ENCODE measurements at regions not wholly inside any gene's neighbourhood (a gene's known extent, or its start where the extent isn't known, plus 50 kb on each side); places are given as distances from the start of the nearest gene placed in this dataset.
A peak's percentile ranks its signal among the peaks of the same experiment; 100 is the strongest.

DNA sequence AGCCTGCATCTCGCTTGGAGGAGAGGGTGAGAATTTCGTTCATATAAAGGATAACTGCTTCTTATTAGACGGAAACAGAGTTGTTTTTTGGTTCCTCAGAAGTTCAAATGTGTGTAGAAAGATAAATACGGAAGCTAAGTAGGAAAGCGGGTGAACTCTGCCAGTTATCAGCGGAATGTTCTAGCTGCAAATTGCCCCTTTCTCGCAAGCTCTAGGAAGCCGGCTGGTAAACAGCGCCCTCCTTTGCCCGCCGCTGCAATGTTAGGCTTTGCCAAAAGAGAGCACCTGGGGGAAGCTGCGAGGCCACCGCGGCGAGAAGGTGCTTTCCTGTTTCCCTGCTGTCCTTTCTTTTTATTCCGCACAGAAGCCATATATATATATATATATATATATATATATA, 67.0 kb downstream of the IGLL5 start:
- DNase-seq, result peak in 6 of 9 donors; percentile 12 to 31 (median 24)
- H3K4me3 ChIP-seq (ENCODE audit: low read length), result no peak overlapping the region
- CTCF ChIA-PET, result interaction anchor here (0.7 to 5.6 kb wide), 19 partner anchors 10 to 380 kb away, joined by 3 to 29 read pairs (median 4); no protein-coding TSS in a partner anchor
- no peaks in the 10 kb centered on the region for H3K36me3 Mint-ChIP-seq
- no peaks in the 10 kb centered on the region for H3K27me3 ChIP-seq (ENCODE audit: control insufficient read depth in 2 of 2, insufficient read depth in 2 of 2, low read length in 2 of 2)
- H3K27ac Mint-ChIP-seq, result no peak overlapping the region
- H3K4me1 ChIP-seq (ENCODE audit: control insufficient read depth in 2 of 2, insufficient read depth in 2 of 2, low read length in 2 of 2), result no peaks in the 10 kb centered on the region
- H3K9me3 ChIP-seq (ENCODE audit: control insufficient read depth in 2 of 3, low read length in 3 of 3), result no peaks in the 10 kb centered on the region
- ATAC-seq, result peak; percentile 49
- H3K9me3 Mint-ChIP-seq, result peaks cover 0 to 4% (median 0%) of the 10 kb centered on the region in 11 donors
- H3K36me3 ChIP-seq (ENCODE audit: control insufficient read depth in 2 of 3, insufficient read depth in 3 of 3, low read length in 3 of 3), result no peaks in the 10 kb centered on the region
- H3K4me1 Mint-ChIP-seq, result peaks cover 0 to 11% (median 5%) of the 10 kb centered on the region in 7 donors
- POLR2A ChIA-PET, result no interaction called here
- H3K4me3 Mint-ChIP-seq, result no peak overlapping the region
- intact Hi-C loops (cut with micrococcal nuclease), result loop anchor here (5.0 to 10.0 kb wide), 5 partner anchors 77 to 433 kb away; no protein-coding TSS in a partner anchor
- H3K27me3 Mint-ChIP-seq, result peaks cover 28 to 51% (median 34%) of the 10 kb centered on the region in 5 donors
- H3K27ac ChIP-seq (ENCODE audit: low read depth, low read length), result no peak overlapping the region

DNA sequence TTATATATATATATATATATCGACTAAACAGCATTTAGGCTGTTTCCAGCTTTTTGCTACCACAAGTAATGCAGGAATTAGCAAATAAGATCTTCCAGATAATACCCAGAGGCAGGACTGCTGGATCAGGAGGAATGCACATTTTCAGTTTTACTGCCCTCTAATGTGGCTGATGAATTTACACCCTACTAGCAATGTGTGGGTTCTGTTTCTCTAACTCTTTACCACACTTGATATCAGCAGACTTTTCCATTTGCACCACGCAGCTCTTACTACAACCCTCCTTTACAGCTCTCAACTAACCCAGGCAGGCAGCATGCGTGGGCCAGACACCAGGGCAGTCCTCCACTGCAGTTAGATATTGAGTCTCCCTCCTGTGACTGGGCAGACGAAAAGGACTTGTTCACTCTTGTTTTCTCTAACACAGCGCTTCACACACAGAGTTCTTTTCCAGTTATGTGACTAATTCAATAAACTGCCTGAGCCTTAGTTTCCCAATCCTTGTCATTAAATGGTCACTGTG, 67.7 kb downstream of the IGLL5 start:
- Mint-ChIP-seq H3K27me3 (peaks cover 28 to 47% (median 31%) of the 10 kb centered on the region in 5 donors), H3K27ac (no peak overlapping the region), H3K4me1 (peaks cover 0 to 11% (median 5%) of the 10 kb centered on the region in 7 donors), H3K9me3 (peaks cover 0 to 4% (median 0%) of the 10 kb centered on the region in 11 donors), H3K4me3 (no peak overlapping the region), H3K36me3 (no peaks in the 10 kb centered on the region)
- ChIA-PET CTCF (interaction anchor here (0.6 to 7.4 kb wide), 17 partner anchors 11 to 368 kb away, joined by 3 to 147 read pairs (median 4); no protein-coding TSS in a partner anchor), POLR2A (no interaction called here)
- Histone ChIP-seq H3K4me3 (ENCODE audit: low read length) (no peak overlapping the region), H3K4me1 (ENCODE audit: control insufficient read depth in 2 of 2, insufficient read depth in 2 of 2, low read length in 2 of 2) (no peaks in the 10 kb centered on the region), H3K9me3 (ENCODE audit: control insufficient read depth in 2 of 3, low read length in 3 of 3) (no peaks in the 10 kb centered on the region), H3K27ac (ENCODE audit: low read depth, low read length) (no peak overlapping the region), H3K36me3 (ENCODE audit: control insufficient read depth in 2 of 3, insufficient read depth in 3 of 3, low read length in 3 of 3) (no peaks in the 10 kb centered on the region), H3K27me3 (ENCODE audit: control insufficient read depth in 2 of 2, insufficient read depth in 2 of 2, low read length in 2 of 2) (no peaks in the 10 kb centered on the region)
- intact Hi-C loops (cut with micrococcal nuclease), result loop anchor here (5.0 to 10.0 kb wide), 5 partner anchors 78 to 432 kb away; no protein-coding TSS in a partner anchor
- ATAC-seq (no peak), DNase-seq (no peak)

DNA sequence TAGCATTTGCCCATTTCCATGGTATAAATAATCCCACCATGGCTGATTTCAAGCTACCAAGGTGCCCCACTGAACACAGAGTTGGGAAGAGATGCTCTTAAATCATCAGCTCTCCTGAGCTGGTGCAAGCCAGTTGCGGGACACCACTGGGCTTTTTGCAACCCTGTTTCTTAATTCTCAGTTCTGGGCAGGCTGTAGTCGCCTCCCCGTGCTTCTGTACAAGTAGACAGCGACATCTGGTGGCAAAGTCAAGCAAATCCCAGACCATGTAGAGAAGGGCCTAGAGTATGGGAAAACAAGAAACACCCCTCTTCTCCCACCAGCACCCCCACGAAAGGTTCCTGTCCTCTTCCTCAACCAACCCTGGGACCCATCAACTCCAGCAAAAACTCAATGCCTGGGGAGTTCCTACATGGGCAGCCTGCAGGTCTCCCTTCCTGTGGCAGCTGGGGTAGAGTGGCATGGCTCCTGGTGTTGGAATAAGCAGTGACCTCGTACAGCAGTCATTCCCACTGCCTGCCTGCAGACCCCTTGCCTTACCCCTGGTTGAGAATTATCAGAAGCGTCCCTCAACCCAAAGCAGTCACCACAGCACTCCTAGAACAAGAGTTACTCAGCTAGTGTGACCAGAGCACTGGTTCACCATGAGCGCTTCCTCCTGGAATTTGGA, 68.4 kb downstream of the IGLL5 start:
- Mint-ChIP-seq H3K27ac (no peak overlapping the region), H3K4me3 (no peak overlapping the region), H3K27me3 (peaks cover 27 to 47% (median 33%) of the 10 kb centered on the region in 5 donors), H3K9me3 (peaks cover 0 to 7% (median 1%) of the 10 kb centered on the region in 11 donors), H3K4me1 (peaks cover 0 to 11% (median 5%) of the 10 kb centered on the region in 7 donors), H3K36me3 (peaks cover 0 to 4% (median 0%) of the 10 kb centered on the region in 5 donors)
- intact Hi-C loops (cut with micrococcal nuclease), result loop anchor here (1.0 to 10.0 kb wide), 12 partner anchors 79 to 491 kb away; no protein-coding TSS in a partner anchor
- H3K4me1 ChIP-seq (ENCODE audit: control insufficient read depth in 2 of 2, insufficient read depth in 2 of 2, low read length in 2 of 2), result no peaks in the 10 kb centered on the region
- H3K27me3 ChIP-seq (ENCODE audit: control insufficient read depth in 2 of 2, insufficient read depth in 2 of 2, low read length in 2 of 2), result no peaks in the 10 kb centered on the region
- H3K27ac ChIP-seq (ENCODE audit: low read depth, low read length), result no peak overlapping the region
- peak; percentile 84 for ATAC-seq
- ChIA-PET CTCF (interaction anchor here (0.6 to 7.4 kb wide), 17 partner anchors 9 to 497 kb away, joined by 3 to 147 read pairs (median 4); no protein-coding TSS in a partner anchor), POLR2A (no interaction called here)
- peak in 8 of 9 donors; percentile 44 to 70 (median 65) for DNase-seq
- H3K36me3 ChIP-seq (ENCODE audit: control insufficient read depth in 2 of 3, insufficient read depth in 3 of 3, low read length in 3 of 3), result no peaks in the 10 kb centered on the region
- H3K4me3 ChIP-seq (ENCODE audit: low read length), result no peak overlapping the region
- no peaks in the 10 kb centered on the region for H3K9me3 ChIP-seq (ENCODE audit: control insufficient read depth in 2 of 3, low read length in 3 of 3)

DNA sequence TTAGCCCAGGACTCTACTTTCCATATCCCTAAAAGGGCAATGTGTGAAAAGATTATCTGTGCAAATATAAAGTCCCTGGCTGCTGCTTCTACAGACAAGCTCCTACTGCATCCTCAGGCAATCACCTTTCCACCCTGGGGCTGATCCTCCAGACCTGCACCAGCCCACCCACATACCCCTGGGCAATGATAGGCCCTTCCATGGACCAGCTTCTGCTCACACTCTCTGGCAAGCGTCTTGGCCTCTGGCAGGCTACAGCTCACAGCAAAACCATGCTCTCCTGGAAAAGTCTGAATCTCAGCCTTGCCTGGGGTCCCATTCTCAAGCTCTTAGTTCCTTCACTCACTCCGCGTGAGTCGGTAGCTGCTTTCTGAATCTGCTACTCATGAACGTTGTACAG, 69.5 kb downstream of the IGLL5 start:
- Histone ChIP-seq H3K27me3 (ENCODE audit: control insufficient read depth in 2 of 2, insufficient read depth in 2 of 2, low read length in 2 of 2) (no peaks in the 10 kb centered on the region), H3K36me3 (ENCODE audit: control insufficient read depth in 2 of 3, insufficient read depth in 3 of 3, low read length in 3 of 3) (no peaks in the 10 kb centered on the region), H3K27ac (ENCODE audit: low read depth, low read length) (no peak overlapping the region), H3K9me3 (ENCODE audit: control insufficient read depth in 2 of 3, low read length in 3 of 3) (no peaks in the 10 kb centered on the region), H3K4me3 (ENCODE audit: low read length) (no peak overlapping the region), H3K4me1 (ENCODE audit: control insufficient read depth in 2 of 2, insufficient read depth in 2 of 2, low read length in 2 of 2) (no peaks in the 10 kb centered on the region)
- DNase-seq (no peak), ATAC-seq (no peak)
- ChIA-PET POLR2A (no interaction called here), CTCF (interaction anchor here (0.6 to 7.4 kb wide), 21 partner anchors 10 to 429 kb away, joined by 3 to 147 read pairs (median 4); no protein-coding TSS in a partner anchor)
- peaks cover 0 to 11% (median 5%) of the 10 kb centered on the region in 7 donors for H3K4me1 Mint-ChIP-seq
- H3K27me3 Mint-ChIP-seq, result peaks cover 22 to 52% (median 33%) of the 10 kb centered on the region in 5 donors
- H3K36me3 Mint-ChIP-seq, result peaks cover 0 to 8% (median 0%) of the 10 kb centered on the region in 5 donors
- no peak overlapping the region for H3K27ac Mint-ChIP-seq
- H3K4me3 Mint-ChIP-seq, result no peak overlapping the region
- peaks cover 0 to 16% (median 7%) of the 10 kb centered on the region in 11 donors for H3K9me3 Mint-ChIP-seq
- intact Hi-C loops (cut with micrococcal nuclease), result loop anchor here (2.0 to 10.0 kb wide), 6 partner anchors 80 to 492 kb away; no protein-coding TSS in a partner anchor

DNA sequence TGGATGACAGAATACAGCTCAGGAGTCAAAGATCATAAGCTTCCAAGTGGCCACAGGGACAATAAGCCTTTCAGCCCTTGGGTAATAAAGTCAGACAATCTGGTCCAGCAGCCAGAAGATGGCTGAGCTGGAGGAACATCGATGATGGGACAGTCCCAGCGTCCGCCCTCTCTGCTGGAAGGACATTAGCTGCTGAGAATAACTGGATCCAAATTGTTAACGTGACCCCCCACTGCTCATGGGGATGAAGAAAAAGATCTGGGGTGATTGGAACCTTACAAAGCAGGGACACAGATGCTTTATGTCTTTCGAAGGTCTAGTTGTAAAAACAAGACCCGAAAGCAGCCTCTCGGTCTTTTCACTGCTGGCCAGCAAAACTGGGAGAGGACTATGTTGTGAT, 71.0 kb downstream of the IGLL5 start:
- Mint-ChIP-seq H3K27me3 (peaks cover 13 to 45% (median 30%) of the 10 kb centered on the region in 5 donors), H3K9me3 (peaks cover 0 to 15% (median 7%) of the 10 kb centered on the region in 11 donors), H3K36me3 (peaks cover 0 to 8% (median 0%) of the 10 kb centered on the region in 5 donors), H3K4me1 (peaks cover 0 to 11% (median 5%) of the 10 kb centered on the region in 7 donors), H3K27ac (no peak overlapping the region), H3K4me3 (no peak overlapping the region)
- H3K4me1 ChIP-seq (ENCODE audit: control insufficient read depth in 2 of 2, insufficient read depth in 2 of 2, low read length in 2 of 2), result no peaks in the 10 kb centered on the region
- H3K4me3 ChIP-seq (ENCODE audit: low read length), result no peak overlapping the region
- H3K27me3 ChIP-seq (ENCODE audit: control insufficient read depth in 2 of 2, insufficient read depth in 2 of 2, low read length in 2 of 2), result no peaks in the 10 kb centered on the region
- H3K9me3 ChIP-seq (ENCODE audit: control insufficient read depth in 2 of 3, low read length in 3 of 3), result no peaks in the 10 kb centered on the region
- ATAC-seq, result no peak
- intact Hi-C loops (cut with micrococcal nuclease), result loop anchor here (1.0 to 10.0 kb wide), 9 partner anchors 81 to 580 kb away; no protein-coding TSS in a partner anchor
- CTCF ChIA-PET, result interaction anchor here (0.8 to 7.4 kb wide), 12 partner anchors 9 to 427 kb away, joined by 3 to 147 read pairs (median 10); no protein-coding TSS in a partner anchor
- no peaks in the 10 kb centered on the region for H3K36me3 ChIP-seq (ENCODE audit: control insufficient read depth in 2 of 3, insufficient read depth in 3 of 3, low read length in 3 of 3)
- POLR2A ChIA-PET, result no interaction called here
- no peak overlapping the region for H3K27ac ChIP-seq (ENCODE audit: low read depth, low read length)
- DNase-seq, result no peak

DNA sequence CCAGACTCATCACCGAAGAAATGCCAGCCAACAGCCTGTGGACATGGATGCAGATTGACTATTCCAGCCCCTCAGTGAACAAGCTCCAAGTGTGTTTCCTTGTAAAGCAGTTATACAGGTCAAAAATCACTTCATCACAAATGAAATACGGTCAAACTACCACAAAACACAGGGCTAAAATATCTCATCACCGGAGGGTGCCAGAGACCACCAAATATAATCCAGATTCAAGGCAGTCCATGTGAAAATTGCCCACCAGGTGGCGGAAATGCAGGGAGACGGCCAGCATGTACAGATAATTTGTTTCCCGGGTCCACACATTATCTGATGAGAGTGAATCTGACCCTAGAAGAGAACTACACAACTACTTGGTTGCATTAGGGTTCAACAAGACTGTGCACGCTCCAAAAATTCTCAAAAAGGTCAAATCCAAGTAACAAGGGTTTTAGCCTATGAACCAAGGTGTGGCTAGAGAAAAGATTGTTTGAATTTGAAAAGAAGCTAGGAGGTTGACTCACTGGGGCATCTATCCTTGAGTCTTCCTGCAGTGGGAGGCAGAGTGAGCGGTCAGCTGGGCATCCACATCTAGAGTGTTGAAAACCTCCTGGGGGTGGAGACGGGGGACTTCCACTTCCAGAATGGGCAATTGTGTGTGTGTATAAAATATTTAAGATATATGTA, 71.7 kb downstream of the IGLL5 start:
- Mint-ChIP-seq H3K9me3 (peaks cover 0 to 15% (median 7%) of the 10 kb centered on the region in 11 donors), H3K27me3 (peaks cover 8 to 44% (median 23%) of the 10 kb centered on the region in 5 donors), H3K4me1 (peaks cover 0 to 10% (median 4%) of the 10 kb centered on the region in 7 donors), H3K27ac (no peak overlapping the region), H3K36me3 (peaks cover 0 to 8% (median 0%) of the 10 kb centered on the region in 5 donors), H3K4me3 (no peak overlapping the region)
- H3K36me3 ChIP-seq (ENCODE audit: control insufficient read depth in 2 of 3, insufficient read depth in 3 of 3, low read length in 3 of 3), result no peaks in the 10 kb centered on the region
- no peak overlapping the region for H3K27ac ChIP-seq (ENCODE audit: low read depth, low read length)
- no peaks in the 10 kb centered on the region for H3K4me1 ChIP-seq (ENCODE audit: control insufficient read depth in 2 of 2, insufficient read depth in 2 of 2, low read length in 2 of 2)
- ATAC-seq, result peak; percentile 81
- no peaks in the 10 kb centered on the region for H3K9me3 ChIP-seq (ENCODE audit: control insufficient read depth in 2 of 3, low read length in 3 of 3)
- intact Hi-C loops (cut with micrococcal nuclease), result loop anchor here (1.0 to 10.0 kb wide), 9 partner anchors 82 to 580 kb away; no protein-coding TSS in a partner anchor
- CTCF ChIA-PET, result interaction anchor here (0.7 to 7.4 kb wide), 23 partner anchors 10 to 692 kb away, joined by 3 to 147 read pairs (median 4); no protein-coding TSS in a partner anchor
- POLR2A ChIA-PET, result interaction anchor here (2.3 kb wide), 1 partner anchor 169 kb away, joined by 5 read pairs; no protein-coding TSS in a partner anchor
- no peak overlapping the region for H3K4me3 ChIP-seq (ENCODE audit: low read length)
- H3K27me3 ChIP-seq (ENCODE audit: control insufficient read depth in 2 of 2, insufficient read depth in 2 of 2, low read length in 2 of 2), result no peaks in the 10 kb centered on the region
- DNase-seq, result peak; percentile 37 to 84 (median 64)
